NCI-H2196 (cell line): ENCODE measurements at regions not wholly inside any gene's neighbourhood (a gene's known extent, or its start where the extent isn't known, plus 50 kb on each side); places are given as distances from the start of the nearest gene placed in this dataset.

Source experiments
- DNase-seq: peaks from one replicate; lab custom pipeline; 2025; ENCODE audit not compliant: unreplicated experiment; lab: John Stamatoyannopoulos, UW

DNA sequence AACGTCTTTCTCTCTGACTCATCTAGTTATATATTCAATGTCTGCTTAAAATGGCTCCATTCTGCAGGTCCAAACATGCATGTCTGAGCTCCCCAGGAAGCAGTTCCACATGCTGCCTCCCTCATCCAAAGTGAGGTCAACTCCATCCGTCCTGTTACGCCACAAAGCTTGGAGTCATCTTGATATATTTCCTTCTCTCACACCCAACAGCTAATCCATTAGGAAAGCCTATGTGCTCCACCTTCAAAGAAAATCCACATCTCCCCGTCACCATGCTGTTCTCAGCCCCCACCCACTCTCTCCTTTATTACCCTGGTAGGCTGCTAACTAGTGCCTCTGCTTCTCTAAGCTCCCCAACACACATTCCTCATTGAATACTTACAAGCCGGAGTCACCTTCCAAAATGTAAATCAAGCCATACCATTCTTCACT is 130.2 kb upstream of the SYNDIG1 start:
- DNase-seq, result no peak

DNA sequence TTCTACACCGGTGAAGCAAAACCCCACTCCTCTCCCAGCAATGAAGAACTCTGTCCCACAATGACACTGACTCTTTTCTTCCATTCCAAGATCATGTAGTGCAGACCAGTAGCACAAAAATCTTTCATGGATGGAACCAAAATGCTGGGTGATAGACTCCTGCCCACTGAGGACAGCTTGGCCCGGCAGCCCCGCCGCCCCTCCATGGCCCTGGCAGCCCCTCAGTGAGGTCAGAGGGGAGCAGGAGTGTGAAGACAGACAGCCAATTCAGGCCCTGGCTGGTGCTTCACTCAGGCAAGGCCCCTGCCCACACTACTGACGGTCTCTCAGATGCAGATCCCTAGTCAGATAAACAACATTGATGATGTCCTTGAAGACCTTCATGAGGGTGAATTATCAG is 131.9 kb upstream of the SYNDIG1 start:
- DNase-seq, result no peak

DNA sequence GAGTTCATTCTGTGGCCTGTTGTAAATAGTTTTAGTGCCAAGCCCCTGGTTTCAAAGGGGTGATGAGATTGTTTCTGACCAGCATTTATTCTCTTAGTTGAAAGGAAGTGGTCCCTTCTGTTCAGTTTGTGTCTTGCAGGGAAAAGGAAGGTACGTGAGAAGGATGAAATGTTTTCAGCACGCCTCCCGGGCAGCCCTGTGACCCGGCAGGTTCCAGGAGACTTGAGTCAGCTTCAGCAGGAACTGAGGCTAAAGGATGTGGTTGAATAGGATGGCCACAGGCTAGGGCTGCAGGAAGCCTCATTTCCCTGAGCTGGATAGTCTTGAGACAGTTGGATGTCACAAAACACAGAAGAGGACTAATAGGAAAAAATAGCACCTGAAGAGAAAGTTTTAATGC is 132.4 kb upstream of the SYNDIG1 start:
- no peak for DNase-seq

DNA sequence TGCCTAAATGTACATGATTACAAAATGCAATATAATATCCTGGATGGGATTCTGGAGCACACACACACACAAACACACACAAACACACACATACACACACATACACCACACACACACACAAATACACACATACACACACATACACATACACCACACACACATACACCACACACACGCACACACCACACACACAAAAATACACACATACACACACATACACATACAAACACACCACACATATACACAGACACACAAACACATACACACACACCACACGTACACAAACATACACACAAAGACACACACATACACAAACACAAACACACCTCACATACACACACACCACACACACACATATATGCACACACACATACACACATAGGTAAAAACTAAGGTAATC is 134.6 kb upstream of the SYNDIG1 start:
- no peak for DNase-seq

DNA sequence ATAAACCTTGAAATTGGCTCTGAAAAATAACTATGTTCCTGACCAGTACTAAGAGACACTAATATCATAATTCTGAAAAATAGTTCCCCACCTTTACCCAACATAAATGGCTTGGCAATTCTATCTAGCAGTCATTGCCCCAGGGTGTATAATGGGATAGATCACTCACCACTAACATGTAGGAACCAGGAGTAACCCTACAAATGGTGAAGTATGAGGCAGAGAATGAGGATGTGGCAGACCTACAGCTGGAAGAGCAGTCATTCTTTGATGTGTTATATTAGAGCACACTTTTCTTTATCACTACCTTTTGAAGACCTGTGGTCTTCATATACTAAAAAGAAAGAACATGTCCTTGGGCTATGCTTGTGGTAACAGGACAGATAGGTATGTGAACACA is 136.5 kb upstream of the SYNDIG1 start:
- DNase-seq, result no peak

DNA sequence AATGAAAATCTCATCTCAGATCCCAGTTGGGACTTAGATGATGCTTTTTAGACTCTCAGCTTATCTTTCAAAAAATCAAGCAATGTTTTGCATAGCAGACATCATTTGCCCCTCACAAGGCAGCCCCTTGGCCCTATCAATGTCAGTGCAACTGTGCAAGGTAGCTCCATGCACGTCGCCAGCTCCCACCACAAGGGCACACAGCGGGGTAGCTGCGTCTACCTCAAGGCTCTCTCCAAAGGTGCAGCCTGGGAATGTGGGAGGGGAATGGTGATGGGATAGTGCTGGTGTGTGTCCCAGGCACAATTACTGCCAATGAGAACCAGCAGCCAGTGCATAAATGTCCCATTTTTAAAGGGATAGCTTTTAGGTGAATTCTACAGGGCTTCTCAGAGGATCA is 137.5 kb upstream of the SYNDIG1 start:
- no peak for DNase-seq

DNA sequence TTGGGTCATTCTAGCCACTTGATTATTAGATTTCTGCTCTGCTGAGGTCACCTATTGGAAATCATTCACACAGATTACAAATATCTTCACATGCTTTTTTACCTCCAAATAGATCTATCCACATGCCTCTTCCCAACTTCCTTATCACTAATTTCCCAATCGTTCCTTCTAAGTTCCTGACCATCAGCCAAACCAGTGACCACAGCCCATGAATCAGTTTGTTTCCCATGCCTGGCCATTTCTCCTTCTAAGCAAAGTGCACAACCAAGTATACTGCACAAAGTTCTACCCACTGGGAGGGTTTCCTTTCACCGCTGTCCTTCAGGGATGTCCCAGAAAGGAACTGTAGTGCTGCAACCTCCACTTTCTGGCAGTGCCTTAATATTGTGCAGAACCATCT is 140.5 kb upstream of the SYNDIG1 start:
- no peak for DNase-seq

DNA sequence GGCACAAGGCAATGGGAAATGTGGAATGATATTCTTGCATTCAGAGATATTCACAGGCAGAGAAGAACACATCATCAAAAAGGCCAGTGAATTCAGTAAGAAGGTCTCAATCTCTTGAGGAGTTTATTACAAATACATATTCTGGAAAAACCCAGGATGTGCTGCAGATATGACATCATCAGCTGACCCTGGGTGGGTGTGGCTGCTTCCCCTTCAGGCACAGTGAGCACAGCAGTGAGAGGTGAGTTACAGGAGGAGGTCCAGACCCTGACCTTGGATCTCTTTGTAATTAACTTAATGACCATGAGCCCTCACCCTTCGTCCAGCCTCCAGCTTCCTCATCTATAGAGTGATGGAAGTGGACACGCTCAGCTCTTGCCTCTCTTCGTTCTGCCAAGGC is 147.5 kb upstream of the SYNDIG1 start:
- DNase-seq, result no peak

DNA sequence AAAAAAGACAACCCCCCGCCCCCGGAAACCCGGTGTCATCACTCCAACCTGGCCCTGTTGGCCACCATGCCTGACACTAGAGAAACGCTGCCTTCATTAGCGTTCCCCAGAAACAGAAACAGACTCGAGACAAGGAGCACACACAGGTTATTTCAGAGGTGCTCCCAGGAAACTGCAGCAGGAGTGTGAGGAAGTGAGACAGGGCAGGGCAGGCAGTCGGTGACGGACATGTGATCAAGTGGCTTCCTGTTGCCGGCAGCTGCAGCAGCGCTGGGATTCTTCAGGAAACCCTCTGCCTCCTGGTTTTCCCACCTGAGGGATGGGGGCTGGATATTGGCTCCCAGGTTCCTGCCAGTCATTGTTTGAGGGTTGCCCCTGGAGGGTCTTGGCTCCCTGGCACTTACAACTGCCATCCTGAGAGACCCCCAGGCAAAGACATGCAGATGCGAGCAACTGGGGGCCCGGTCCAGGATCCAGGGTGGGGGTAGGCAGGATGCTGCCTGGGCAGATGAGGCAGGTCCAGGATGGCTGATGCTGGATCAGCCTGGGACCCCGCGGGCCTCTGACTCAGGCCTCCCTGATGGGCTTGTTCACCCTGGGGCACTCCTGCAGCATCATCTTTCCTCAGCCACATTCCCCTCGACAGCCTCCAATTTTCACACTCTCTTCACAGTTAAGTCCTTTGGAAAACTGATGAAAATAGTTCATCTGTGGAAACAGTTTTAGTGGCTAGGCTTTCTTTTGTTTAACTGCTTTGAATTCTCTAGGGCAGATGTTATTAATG is 150.7 kb upstream of the SYNDIG1 start:
- no peak for DNase-seq

DNA sequence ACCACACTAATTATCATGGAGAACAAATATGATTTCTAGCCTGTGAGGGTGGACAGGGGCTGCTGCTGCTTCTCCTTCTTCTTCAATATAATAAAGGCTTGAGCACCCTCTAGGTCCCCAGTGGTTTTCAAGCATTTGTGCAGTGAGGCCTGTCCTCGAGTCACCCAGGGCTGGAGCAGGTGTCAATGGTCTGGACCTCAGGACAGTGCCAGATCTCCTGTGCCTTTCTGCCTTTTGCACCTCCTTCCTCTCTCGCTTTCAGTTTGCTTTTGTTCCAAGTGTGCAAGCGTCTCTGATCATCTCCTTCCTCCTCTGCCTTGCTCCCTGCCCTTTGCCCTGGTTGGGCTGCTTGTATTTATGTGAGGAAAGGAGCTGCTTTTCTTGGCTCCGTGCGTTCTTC is 152.2 kb upstream of the SYNDIG1 start:
- no peak for DNase-seq

DNA sequence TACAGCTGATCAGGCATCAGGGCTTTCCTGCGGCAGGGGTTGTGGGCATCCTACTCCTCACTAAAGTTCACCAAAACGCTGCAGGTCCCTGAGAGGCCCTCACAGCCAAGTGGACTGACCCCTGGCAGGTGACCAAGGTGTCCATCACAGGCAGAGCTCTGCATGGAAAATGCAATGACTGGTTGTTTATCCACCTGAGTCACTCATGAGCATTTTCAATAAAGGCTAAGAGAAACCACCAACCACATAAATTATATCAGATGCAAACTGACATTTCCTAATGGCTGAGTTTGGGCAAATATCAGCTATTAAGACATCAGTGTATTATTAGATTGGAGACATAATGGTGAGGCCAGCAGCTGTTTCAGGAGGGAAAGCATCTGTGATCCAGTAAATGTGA is 152.7 kb upstream of the SYNDIG1 start:
- no peak for DNase-seq

DNA sequence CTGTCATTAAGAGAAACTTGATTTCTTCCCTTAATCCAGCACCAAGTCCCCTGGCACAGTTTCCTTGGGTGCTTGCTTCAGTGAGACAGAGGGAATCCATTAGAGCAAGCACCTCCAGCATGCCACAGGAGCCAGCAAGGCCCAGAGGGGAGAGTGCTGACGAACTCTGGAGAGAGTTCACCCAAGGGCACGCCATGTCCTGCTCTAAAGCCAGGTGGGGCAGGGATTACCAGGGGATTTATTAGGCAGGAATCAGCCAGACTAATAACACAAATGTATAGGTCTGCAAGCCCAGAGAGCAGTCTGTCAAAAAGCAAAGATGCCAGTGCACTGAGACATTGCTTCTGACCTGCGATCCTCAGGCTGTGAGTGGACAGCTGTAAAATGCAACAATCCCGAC is 155.4 kb upstream of the SYNDIG1 start:
- no peak for DNase-seq

DNA sequence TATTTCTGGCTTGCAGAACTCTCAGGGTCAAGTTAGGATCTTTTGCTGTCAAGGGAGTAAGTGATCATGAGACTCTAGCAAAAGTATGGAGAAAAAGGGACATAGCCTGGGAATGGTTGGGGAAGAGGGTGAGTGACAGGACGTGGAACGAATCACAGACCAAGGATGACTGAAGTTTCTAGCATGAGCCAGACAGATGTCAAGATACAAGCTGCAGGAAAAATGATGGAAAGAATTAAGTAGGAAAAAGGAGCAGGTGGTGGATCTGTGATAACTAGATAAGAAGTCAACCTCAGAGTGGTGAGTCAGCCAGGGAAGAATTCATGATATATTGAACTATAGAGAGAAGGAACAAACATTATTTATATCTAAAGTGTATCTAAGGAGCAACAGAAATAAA is 159.8 kb upstream of the SYNDIG1 start:
- no peak for DNase-seq

DNA sequence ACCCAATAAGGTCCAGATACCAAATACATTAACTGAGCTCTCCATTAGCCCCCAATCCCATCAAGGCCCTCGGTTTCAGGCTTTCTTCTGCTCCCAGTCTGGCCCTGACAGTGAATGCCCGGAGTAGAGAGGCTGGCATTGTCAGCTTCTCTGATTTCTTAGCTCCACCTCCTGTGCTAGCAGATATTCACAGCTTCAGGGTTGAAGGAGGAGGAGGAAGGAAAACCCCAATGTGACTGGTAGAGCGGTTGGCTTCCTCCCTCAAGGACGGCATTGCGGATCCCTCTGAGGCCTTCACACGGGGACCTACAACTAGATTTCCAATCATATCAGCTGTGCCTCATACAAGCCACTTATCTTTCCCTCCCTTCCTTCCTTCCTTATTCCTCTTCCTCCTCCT is 164.1 kb upstream of the SYNDIG1 start:
- DNase-seq, result no peak

DNA sequence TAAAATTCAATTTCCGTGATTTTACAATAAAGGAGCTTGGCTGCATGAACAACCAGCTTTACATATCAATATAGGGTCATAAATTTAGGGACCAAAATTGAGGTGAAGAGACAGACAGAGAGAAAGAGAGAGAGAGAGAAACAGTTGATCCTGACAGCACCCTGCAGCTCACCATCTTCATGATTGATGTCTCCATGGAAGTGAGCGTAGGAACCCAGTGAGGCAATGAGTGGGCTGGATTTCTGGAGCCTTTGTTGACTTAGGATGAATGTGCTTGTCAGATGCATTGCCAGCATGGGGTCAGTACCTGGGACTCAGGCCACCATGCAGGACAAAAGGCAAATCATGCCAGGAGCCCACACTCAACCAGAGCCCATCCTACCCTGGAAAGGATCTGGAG is 165.1 kb upstream of the SYNDIG1 start:
- DNase-seq, result no peak

DNA sequence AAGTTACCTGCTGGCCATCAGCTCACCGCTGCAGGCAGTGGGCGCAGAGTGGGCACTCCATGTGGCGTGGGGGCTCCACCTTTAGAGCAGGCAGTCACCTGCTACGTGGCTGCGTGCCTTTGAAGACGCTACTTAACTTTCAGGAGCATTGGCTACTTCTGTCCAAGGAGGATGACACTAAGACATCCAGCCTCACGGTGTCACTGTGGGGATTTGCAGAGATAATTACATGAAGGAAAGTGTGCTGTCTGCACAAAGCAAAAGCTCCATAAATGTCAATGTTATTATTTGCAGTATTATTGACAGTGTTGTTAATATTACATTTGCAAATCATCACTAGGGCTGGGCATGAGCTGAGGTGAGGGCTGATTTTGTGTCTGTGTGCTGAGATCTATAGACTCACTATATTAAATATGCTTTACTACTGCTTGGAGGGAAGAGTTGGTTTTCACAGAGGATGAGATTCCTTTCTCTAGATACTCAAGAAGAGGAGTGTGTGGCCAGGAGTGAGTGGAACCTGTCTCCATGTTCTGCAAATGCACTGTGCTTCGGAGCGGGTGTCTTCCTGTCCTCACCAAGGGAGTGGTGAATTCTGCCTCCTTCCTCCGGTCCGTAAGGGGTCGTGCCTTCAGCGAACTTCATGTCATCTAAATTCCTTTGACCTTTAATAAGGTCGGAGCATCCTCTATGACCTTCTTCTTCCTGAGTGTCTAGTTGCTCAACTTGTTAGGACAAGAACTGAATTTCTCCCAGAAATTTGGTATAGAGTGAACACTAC is 165.8 kb upstream of the SYNDIG1 start:
- no peak for DNase-seq

DNA sequence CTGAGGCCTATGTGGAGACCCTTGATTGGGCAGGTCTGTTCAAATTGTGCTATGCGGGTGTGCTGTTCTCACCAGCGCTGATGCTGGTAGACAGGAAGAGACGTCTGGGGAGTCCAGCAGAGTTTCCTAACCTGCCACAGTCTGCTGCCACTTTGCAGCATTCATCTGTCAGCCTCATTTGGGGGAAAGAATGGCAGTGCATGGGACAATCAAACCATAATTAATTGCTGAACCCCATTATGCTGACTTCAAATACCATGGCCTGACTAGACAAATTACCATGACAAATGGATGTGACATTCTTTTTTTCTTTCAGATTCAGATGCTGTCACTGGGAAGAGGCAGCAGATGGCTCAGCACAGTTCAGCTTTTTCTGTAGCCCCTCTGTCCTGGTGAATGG is 171.4 kb upstream of the SYNDIG1 start:
- no peak for DNase-seq

DNA sequence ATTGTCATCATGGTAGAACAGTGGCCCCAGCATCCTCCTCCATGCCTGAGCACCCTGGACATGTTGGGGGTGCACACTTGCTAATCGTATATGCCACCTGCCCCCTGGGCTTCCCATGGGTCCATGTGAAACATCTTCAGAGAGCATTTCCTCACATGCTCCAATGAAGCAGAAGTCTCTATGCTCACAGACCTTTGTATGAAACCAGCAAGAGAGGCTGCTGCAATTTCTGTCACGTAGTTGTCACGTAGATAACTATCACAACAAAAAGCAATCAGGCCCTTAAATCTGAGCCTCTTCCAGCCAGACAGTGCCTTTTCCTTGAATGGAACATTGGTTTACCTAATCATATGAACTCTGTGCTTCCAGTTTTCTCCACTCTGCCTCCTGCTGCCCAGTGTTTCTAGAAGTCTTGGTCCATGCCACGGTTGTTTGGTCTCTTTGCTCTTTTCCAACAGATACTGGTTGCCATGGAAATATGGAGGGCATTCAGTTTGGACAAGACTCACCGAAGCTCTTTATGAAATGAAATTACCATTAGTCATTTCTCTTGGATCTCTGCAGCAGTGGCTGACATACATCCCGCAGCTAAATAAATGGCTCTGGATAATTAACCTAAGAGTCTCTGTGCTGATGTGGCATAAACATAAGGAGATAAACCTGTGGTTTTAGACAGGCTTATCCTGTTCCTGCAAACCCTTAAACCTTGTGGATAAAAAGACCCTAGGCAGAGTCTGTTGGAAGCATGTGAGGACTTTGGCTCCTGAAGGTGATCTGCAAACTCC is 172.8 kb upstream of the SYNDIG1 start:
- no peak for DNase-seq

DNA sequence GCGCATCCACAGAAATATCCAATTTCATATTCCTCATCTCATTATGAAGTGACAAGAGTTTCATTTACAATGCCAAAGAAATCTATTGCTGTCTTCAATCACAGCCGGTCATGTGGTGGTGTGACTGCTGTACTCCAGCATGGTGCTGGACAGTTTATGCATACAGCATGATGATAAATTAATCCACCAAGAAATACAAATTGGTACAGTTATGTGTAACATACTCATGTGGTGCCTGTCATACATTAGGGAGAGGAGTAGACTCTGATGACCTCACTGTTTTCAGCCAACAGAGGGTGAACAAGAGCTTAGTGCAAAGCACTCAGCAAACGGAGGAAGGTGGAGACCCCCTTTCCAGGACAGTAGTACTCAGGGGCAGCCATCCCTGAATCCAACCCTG is 178.4 kb upstream of the SYNDIG1 start:
- no peak for DNase-seq

DNA sequence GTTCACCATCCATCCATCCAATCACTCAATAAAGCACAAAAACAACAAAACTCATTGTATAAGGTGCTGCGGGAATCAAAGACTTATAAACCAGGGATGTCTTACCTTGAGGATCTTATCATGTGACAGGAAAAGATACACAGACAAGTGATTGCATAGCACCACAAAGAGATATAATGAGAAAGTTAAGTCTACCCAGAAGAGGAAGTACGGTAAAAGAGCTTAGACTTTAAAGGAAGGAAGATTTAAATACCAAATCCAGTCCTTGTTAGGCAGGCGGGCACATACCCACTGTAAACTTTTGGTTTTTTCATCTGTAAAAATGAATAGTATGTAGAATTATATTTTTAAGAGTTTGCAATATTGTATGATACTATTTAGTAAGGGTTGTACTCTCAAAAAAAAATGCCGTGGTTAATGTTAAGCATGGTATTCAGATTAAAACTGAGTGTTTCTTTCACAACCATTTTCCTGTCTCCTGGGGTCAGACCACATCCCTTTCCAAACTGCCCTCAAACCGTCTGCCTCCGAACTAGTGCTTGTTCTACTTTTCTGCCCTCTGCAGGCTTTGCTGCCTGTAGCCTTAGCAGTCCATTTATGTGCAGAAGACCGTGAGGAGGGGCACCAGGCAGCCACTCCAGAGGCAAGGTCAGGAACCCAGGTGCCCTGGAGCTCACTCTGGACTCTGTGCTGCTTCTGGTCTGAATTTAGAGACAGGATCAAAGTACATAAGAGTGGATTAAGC is 179.5 kb upstream of the SYNDIG1 start:
- DNase-seq, result no peak

DNA sequence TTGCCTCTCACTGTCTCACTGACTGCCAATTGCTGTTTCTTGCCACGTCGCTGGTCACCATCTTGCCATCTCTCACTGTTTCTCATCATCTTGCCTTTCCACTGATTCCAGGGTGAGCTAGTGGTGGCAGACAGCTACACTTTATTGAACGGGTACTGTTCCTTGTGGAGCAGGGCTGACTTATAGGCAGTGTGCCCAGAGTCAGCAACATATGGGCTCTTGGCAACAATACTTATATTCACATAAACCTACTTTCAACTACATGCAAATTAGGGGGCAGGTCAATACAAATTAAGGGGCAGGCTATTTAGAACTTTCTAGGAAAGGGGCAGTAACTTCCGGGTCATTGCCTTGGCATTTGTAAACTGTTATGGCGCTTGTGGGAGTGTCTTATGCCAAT is 186.2 kb upstream of the SYNDIG1 start:
- no peak for DNase-seq
